HG03025 (cell line): ENCODE measurements at regions not wholly inside any gene's neighbourhood (a gene's known extent, or its start where the extent isn't known, plus 50 kb on each side); places are given as distances from the start of the nearest gene placed in this dataset.

Experiments used
- ATAC-seq: cut with Tn5 transposase; IDR thresholded peaks from one replicate; pipeline ENCODE4 v1.9.1; 2021; ENCODE audit warnings: mild to moderate bottlenecking, moderate library complexity; ENCODE audit not compliant: unreplicated experiment, low FRiP score

- no peak for ATAC-seq
Observed at GRCh38 chrX:40284852-40285251, 187.1 kb upstream of the BCOR start.

DNA sequence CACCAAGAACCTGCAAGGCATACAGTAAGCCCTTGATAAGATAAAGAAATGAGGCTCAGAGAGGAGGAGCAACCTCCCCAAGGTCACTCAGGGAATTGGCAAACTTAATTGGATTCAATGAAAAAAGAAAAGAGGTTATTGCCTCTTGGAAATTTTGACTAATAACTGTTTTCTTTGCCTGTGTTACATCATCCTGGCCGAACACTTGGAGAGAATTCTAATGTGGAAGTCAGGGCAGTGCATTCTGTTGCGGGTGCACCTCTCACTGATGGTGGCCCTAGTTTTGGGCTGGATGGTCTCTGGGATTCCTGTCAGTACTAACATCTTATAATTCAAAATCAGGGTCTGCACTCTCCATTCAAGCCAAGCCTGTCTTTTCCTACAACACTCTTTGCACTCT, 186.2 kb upstream of the BCOR start:
- ATAC-seq, result no peak

DNA sequence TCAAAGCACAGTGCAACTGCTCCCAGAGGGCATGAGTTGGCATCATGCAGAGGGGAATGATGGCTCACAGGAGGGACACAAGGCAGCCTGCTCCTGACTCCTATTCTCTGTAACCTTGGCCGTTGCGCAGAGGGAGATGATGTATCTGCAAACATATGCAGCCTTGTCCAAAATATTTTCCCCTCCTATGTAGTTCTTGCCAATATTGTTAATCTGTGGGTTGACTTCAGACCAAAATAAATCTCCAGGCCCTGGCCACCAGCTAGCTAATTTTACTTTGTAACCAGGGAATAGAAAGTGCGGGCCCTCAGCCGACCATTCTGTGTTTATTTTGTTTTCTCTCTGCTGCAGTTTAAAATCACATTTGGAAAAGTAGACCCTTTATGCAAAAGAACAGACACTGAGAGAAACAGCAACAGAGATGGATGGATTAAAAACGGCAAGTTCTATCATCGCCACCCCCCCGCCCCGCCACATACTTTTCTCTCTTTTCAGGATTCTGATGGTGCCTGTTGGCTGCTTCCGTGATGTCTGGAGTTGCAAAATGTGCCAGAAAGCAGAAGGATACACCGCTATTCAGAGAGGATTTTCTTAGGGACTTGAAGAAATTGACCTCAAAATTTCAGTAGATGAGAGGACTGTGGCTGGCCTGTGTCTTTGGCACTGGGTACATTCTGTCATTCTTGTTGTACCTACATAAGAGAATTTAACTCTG, 185.3 kb upstream of the BCOR start:
- no peak for ATAC-seq

DNA sequence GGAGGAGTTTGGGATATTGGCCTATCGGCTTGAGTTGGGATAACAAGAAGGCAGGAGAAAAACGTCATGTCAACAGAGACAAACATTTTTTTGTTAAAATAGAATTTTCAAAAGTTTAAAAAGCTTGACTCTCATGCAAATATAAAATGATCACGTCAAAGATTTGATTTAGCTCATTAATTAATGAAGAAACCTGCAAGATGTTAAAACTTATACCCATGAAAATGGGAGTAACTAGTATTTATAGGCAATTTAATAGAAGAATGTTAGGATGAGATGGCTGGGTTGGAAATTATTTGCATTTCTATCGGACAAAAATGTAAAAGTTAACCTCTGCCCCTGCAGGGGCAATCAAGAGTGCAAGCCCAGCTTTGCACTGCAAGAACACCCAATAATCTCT, 184.6 kb upstream of the BCOR start:
- no peak for ATAC-seq

DNA sequence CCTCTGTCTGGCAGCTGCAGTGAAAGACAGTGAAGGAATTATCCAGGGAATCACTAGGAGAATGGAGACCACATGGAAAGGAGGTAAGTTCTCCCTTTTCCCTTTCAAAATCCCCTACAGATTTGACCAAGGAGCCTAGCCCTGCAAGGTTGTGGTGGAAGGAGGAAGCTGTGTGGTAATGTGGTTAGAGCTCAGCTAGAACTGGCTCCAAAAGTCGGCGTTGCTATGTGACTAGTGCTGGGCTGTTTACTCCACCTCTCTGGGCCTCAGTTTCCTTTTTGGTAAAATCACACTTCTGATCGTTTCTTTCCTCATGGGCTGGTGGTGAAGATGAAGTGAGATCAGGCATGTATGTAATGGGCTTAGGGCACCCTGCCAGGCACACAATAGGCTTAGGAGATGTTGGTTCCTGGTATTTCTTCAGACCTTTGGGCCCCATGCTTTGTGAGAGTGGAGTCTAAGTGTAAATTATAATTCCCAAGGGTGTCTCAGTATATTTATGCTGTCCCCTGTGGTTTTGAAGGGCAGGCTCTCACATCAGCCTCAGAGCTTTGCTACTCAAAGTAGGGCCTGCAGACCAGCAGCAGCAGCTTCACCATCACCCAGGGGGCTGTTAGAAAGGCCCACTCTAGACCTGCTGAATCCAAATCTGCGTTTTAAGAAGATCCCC, 183.7 kb upstream of the BCOR start:
- ATAC-seq, result no peak

DNA sequence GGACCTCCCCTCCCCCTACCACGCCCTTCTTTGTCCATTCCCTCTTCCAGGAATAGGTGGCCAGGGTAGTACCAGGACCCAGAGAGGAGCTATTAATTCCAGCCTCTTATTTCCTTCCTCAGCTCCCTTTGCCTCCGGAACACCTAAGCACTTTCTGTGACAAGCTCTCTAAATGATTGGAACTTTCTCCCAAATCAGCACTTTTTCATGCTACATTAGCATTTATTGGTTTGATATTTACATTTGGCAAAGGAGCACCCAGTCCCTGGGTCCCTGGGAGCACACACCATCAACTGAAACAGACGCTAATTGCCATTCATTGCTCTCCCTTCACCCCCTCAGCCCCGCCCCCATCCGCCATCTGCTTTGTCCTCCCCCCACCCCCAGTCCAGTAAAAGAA, 182.0 kb upstream of the BCOR start:
- no peak for ATAC-seq

GRCh38 chrX:40279091-40279430, 181.3 kb upstream of the BCOR start:
- ATAC-seq, result no peak

DNA sequence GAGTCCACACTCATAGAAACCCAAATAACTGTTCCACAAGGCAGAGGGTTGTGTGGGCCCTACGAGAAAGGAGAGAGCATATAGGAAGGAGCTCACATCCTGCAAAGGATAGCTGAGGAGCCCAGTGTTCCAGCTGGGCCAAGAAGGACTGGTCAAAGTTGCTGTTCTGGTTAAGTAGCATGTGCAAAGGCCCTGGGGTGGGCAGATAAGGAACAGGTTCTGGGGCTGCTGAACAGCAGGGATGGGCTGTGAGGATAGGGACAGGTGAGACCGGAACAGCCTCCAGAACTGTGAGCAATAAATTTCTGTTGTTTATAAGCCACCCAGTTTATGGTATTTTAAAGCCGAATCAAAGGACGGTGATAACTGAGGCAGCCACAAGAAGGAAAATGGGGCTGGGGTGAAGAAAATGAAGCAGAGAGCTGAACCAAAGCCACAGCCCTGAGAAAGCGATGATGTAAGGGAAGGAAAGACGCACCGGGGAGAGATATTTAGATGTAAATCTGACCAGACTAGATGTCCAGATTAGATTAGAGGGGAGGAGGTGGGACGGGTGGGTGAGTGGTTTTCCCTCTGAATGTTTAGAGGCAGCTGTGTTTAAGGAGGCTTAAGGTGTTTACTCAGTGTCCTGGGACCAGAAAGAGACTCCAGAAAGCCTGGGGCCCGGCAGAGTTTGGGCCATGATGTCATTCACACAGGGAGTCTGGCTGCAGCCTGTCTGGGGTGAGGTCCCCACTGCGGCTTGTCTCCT, 180.8 kb upstream of the BCOR start:
- no peak for ATAC-seq

GRCh38 chrX:40277672-40278071, 179.9 kb upstream of the BCOR start:
- ATAC-seq, result no peak

- ATAC-seq, result no peak
Observed at GRCh38 chrX:40273356-40274050, 175.7 kb upstream of the BCOR start.

GRCh38 chrX:40272776-40273175, 175.0 kb upstream of the BCOR start:
- ATAC-seq, result no peak

GRCh38 chrX:40272141-40272540, 174.4 kb upstream of the BCOR start:
- ATAC-seq, result no peak

GRCh38 chrX:40268188-40268520, 170.4 kb upstream of the BCOR start:
- no peak for ATAC-seq

DNA sequence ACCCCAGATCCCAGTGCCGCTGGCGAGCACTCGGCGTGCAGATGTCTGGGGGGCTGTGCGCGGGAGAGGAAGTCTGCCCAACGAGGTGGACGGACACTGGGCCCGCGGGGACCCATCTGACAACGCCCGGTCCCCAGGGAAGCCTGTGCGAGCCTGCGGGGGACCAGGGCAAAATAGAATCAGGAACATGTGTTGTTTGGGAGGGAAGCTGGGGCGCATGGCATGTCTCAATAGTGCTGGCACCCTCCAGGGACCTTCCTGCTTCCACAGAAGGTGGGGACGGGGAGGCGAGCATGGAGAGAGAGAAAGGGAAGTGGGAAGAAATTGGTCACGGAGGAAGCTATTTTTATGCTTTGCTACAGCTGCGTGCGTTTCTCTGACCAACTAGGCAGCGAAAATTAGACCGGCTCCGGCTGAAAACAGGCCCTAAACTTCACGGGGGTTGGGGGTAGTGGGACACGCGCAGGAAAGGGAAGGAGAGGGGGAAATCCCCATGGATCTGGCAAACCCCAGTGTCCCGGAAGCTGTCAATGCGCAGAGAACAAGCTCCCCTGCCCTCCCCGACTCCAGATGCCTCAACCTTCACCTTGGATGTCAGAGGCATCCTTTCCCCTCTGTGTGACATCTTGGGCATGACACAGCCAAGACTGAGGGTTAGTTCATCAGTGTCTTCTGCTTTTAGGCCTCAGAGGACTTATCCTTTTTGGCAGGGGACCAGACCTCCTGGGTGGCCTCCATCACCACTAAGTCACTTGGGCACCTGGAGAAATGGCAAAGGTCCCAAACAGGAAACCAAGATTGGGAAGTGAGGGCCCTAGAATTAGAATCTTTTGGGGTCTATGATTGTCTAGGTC, 169.8 kb upstream of the BCOR start:
- no peak for ATAC-seq

- ATAC-seq, result no peak
Observed at GRCh38 chrX:40266490-40267333, 169.0 kb upstream of the BCOR start.

DNA sequence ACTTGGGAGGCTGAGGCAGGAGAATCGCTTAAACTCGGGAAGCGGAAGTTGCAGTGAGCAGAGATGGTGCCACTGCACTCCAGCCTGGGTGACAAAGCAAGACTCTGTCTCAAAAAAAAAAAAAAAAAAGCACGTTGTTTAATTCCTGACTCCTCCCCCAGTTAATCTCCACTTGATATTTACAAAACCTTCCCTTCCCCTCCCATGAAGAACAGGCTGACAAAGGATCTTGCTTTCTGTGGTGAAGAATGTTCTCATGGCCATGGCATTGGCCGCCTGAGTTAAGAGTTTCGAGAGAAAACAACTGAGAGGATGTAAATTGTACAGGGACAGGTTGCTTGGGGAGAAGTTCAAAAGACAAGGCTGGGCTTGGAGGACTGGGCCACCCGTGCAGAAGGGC, 168.2 kb upstream of the BCOR start:
- ATAC-seq, result no peak

GRCh38 chrX:40263014-40263560, 165.3 kb upstream of the BCOR start:
- ATAC-seq, result no peak

GRCh38 chrX:40262157-40263013, 164.6 kb upstream of the BCOR start:
- ATAC-seq, result no peak

DNA sequence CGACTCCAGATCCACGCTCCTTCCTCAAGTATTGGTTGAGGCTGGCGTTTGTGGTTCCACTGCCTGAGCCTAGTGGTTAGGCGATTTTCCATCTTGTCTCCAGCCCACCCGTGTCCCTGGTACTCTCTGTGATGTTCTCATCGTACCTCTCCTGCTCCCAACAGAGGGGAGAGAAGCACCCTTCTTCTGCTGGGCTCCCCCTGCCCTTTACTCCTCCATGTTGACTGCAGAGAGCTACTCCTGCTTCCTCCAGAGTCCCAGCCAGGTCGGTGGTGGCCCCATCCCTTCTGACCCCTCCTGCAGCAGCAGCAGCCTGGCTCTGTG, 164.0 kb upstream of the BCOR start:
- ATAC-seq, result no peak
